ENCODE measurements at regions not wholly inside any gene's neighbourhood (a gene's known extent, or its start where the extent isn't known, plus 50 kb on each side); places are given as distances from the start of the nearest gene placed in this dataset.
"Not testable (repeated sequence)": the region's sequence is repeated elsewhere in the genome, so short reads cannot be mapped to it uniquely, and the experiment has no call there.

- H3K4me3 Mint-ChIP-seq: no peak overlapping the region
- ATAC-seq: no peak
- DNase-seq (ENCODE audit: low spot score): no peak
- no peaks in the 10 kb centered on the region for H3K36me3 Mint-ChIP-seq
- no peaks in the 10 kb centered on the region for H3K4me1 Mint-ChIP-seq (ENCODE audit: low read depth in 2 of 2)
- no peaks in the 10 kb centered on the region for H3K9me3 Mint-ChIP-seq
- H3K27ac Mint-ChIP-seq: no peak overlapping the region
- peaks cover 0 to 3% of the 10 kb centered on the region in 2 donors for H3K27me3 Mint-ChIP-seq
These were observed 85.3 kb upstream of the OR9Q1 start for GRCh38 chr11:57938351-57938750.

GRCh38 chr11:57940044-57940756 is 83.5 kb upstream of the OR9Q1 start:
- Mint-ChIP-seq H3K4me3 (no peak overlapping the region), H3K36me3 (no peaks in the 10 kb centered on the region), H3K4me1 (ENCODE audit: low read depth in 2 of 2) (no peaks in the 10 kb centered on the region), H3K9me3 (no peaks in the 10 kb centered on the region), H3K27ac (no peak overlapping the region), H3K27me3 (peaks cover 0 to 3% of the 10 kb centered on the region in 2 donors)
- ATAC-seq (no peak), DNase-seq (ENCODE audit: low spot score) (no peak)

GRCh38 chr11:57941875-57942274 is 81.8 kb upstream of the OR9Q1 start:
- Mint-ChIP-seq H3K36me3 (no peaks in the 10 kb centered on the region), H3K27ac (no peak overlapping the region), H3K9me3 (no peaks in the 10 kb centered on the region), H3K4me3 (no peak overlapping the region), H3K27me3 (peaks cover 0 to 3% of the 10 kb centered on the region in 2 donors), H3K4me1 (ENCODE audit: low read depth in 2 of 2) (no peaks in the 10 kb centered on the region)
- DNase-seq (ENCODE audit: low spot score): no peak
- ATAC-seq: no peak

GRCh38 chr11:57942808-57943207 is 80.9 kb upstream of the OR9Q1 start:
- H3K27me3 Mint-ChIP-seq: peaks cover 0 to 3% of the 10 kb centered on the region in 2 donors
- ATAC-seq (no peak), DNase-seq (ENCODE audit: low spot score) (no peak)
- no peaks in the 10 kb centered on the region for H3K4me1 Mint-ChIP-seq (ENCODE audit: low read depth in 2 of 2)
- H3K36me3 Mint-ChIP-seq: no peaks in the 10 kb centered on the region
- no peak overlapping the region for H3K4me3 Mint-ChIP-seq
- H3K9me3 Mint-ChIP-seq: no peaks in the 10 kb centered on the region
- no peak overlapping the region for H3K27ac Mint-ChIP-seq

GRCh38 chr11:57943766-57944165 is 79.9 kb upstream of the OR9Q1 start:
- H3K27ac Mint-ChIP-seq; DNase-seq (ENCODE audit: low spot score); H3K36me3 Mint-ChIP-seq; H3K4me3 Mint-ChIP-seq; H3K4me1 Mint-ChIP-seq (ENCODE audit: low read depth in 2 of 2); H3K27me3 Mint-ChIP-seq; ATAC-seq; H3K9me3 Mint-ChIP-seq: not testable (repeated sequence)

- H3K27ac Mint-ChIP-seq: no peak overlapping the region
- H3K27me3 Mint-ChIP-seq: no peaks in the 10 kb centered on the region
- no peak for ATAC-seq
These were observed 77.1 kb upstream of the OR9Q1 start for GRCh38 chr11:57946628-57947027.

GRCh38 chr11:57964660-57965059 is 59.0 kb upstream of the OR9Q1 start:
- no peak for ATAC-seq
- DNase-seq (ENCODE audit: low spot score): no peak

More at GRCh38 chr11:57946628-57947027, 77.1 kb upstream of the OR9Q1 start:
- H3K9me3 Mint-ChIP-seq: no peaks in the 10 kb centered on the region
- no peak for DNase-seq (ENCODE audit: low spot score)
- H3K4me3 Mint-ChIP-seq: no peak overlapping the region
- no peaks in the 10 kb centered on the region for H3K4me1 Mint-ChIP-seq (ENCODE audit: low read depth in 2 of 2)
- no peaks in the 10 kb centered on the region for H3K36me3 Mint-ChIP-seq

GRCh38 chr11:57971272-57972012 is 52.2 kb upstream of the OR9Q1 start:
- Mint-ChIP-seq H3K36me3 (no peaks in the 10 kb centered on the region), H3K27me3 (peaks cover 6 to 28% of the 10 kb centered on the region in 2 donors), H3K27ac (no peak overlapping the region), H3K4me3 (no peak overlapping the region), H3K9me3 (peaks cover 4% of the 10 kb centered on the region), H3K4me1 (ENCODE audit: low read depth in 2 of 2) (no peaks in the 10 kb centered on the region)
- ATAC-seq (no peak), DNase-seq (ENCODE audit: low spot score) (no peak)

More at GRCh38 chr11:57964660-57965059, 59.0 kb upstream of the OR9Q1 start:
- peaks cover 0 to 7% of the 10 kb centered on the region in 2 donors for H3K27me3 Mint-ChIP-seq
- H3K4me1 Mint-ChIP-seq (ENCODE audit: low read depth in 2 of 2): no peaks in the 10 kb centered on the region
- H3K27ac Mint-ChIP-seq: no peak overlapping the region
- H3K36me3 Mint-ChIP-seq: no peaks in the 10 kb centered on the region
- no peak overlapping the region for H3K4me3 Mint-ChIP-seq
- H3K9me3 Mint-ChIP-seq: no peaks in the 10 kb centered on the region

GRCh38 chr11:57972013-57972367 is 51.7 kb upstream of the OR9Q1 start:
- no peak for ATAC-seq
- Mint-ChIP-seq H3K9me3 (peaks cover 4% of the 10 kb centered on the region), H3K27ac (no peak overlapping the region), H3K36me3 (no peaks in the 10 kb centered on the region), H3K27me3 (peaks cover 6 to 23% of the 10 kb centered on the region in 2 donors), H3K4me1 (ENCODE audit: low read depth in 2 of 2) (no peaks in the 10 kb centered on the region), H3K4me3 (no peak overlapping the region)
- DNase-seq (ENCODE audit: low spot score): no peak

Data from natural killer cell treated with Interleukin-12 subunit alpha and Interleukin-12 subunit beta and Interleukin-15 and Interleukin-18, amount 100 ng/mL, for 72 hours (primary cell).